ENCODE measurements at regions not wholly inside any gene's neighbourhood (a gene's known extent, or its start where the extent isn't known, plus 50 kb on each side); places are given as distances from the start of the nearest gene placed in this dataset.

DNA sequence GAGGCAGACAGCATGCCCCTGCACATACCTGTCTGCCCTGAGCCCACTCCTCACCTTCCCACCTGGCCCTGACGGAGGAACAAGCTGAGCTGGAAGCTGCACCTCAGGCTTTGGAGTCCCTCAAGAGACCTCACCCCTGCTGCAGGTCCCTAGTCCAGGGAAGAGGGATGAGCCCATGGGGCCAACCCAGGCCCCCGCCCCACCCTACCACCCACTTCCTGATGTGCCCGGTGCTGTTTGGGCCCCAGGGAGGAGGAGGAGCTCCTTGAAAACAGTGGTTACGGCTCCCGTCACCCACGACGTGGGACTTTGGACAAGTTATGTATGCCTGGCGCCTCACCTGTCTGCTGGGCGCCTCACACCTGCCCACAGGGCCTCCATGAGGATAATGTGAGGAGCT, 250.2 kb downstream of the NPHP4 start:
- Histone ChIP-seq H3K9ac (ENCODE audit: low read depth, low read length, poor library complexity) (no peak overlapping the region), H2BK5ac (ENCODE audit: low read length) (peak overlapping the region; percentile 29), H2BK12ac (ENCODE audit: low read length) (no peak overlapping the region), H3K79me1 (ENCODE audit: low read depth, low read length) (no peaks in the 10 kb centered on the region), H2AK5ac (ENCODE audit: low read depth, low read length) (peak overlapping the region; percentile 71), H3K23ac (ENCODE audit: low read depth, low read length, poor library complexity) (no peak overlapping the region), H3K9me3 (replicated peaks in 1 of 2; ENCODE audit: control insufficient read depth in 2 of 2, insufficient read depth in 1 of 2, low read depth in 1 of 2, low read length in 2 of 2) (peaks cover 0 to 8% of the 10 kb centered on the region in 2 donors), H3K4me3 (ENCODE audit: low read length in 2 of 2) (no peak overlapping the region), H2BK15ac (ENCODE audit: low read length) (peak overlapping the region; percentile 64), H3K27ac (replicated peaks; ENCODE audit: low read length) (no peak overlapping the region), H3K18ac (ENCODE audit: low read length) (no peak overlapping the region), H3K4me1 (ENCODE audit: control insufficient read depth in 2 of 2, insufficient read depth in 1 of 2, low read depth in 1 of 2, low read length in 2 of 2) (peaks cover 6 to 15% of the 10 kb centered on the region in 2 donors), H3K27me3 (ENCODE audit: control insufficient read depth in 3 of 3, insufficient read depth in 3 of 3, low read depth in 1 of 3, low read length in 3 of 3) (peaks cover 0 to 9% (median 0%) of the 10 kb centered on the region in 3 experiments), H3K36me3 (replicated peaks in 1 of 2; ENCODE audit: control insufficient read depth in 2 of 2, insufficient read depth in 2 of 2, low read length in 2 of 2) (no peaks in the 10 kb centered on the region), H2AFZ (ENCODE audit: low read length) (no peak overlapping the region), H4K91ac (ENCODE audit: low read depth, low read length, poor library complexity) (no peak overlapping the region), H2BK120ac (ENCODE audit: low read depth, low read length) (no peak overlapping the region), H3K14ac (ENCODE audit: low read length) (no peak overlapping the region), H3K4ac (ENCODE audit: low read length) (no peak overlapping the region), H3K4me2 (ENCODE audit: insufficient read depth, low read length, poor library complexity, severe bottlenecking) (no peak overlapping the region), H4K8ac (ENCODE audit: low read depth, low read length) (no peak overlapping the region)
- no CpG with 5 or more reads among the region's 9 CpGs for WGBS, 2 donors (ENCODE audit: extremely low coverage in 2 of 2, insufficient read length in 2 of 2, insufficient replicate concordance in 1 of 2)
- no peak for DNase-seq (ENCODE audit: low spot score)

GRCh38 chr1:5740865-5741860, 251.1 kb downstream of the NPHP4 start:
- H2BK15ac ChIP-seq (ENCODE audit: low read length) = peak overlapping the region; percentile 64
- H3K23ac ChIP-seq (ENCODE audit: low read depth, low read length, poor library complexity) = peak overlapping the region; percentile 1
- peak overlapping the region; percentile 71 for H2AK5ac ChIP-seq (ENCODE audit: low read depth, low read length)
- no peak overlapping the region for H3K4me2 ChIP-seq (ENCODE audit: insufficient read depth, low read length, poor library complexity, severe bottlenecking)
- H2BK120ac ChIP-seq (ENCODE audit: low read depth, low read length) = no peak overlapping the region
- peak overlapping the region; percentile 29 for H2BK5ac ChIP-seq (ENCODE audit: low read length)
- H4K8ac ChIP-seq (ENCODE audit: low read depth, low read length) = peak overlapping the region; percentile 70
- H4K91ac ChIP-seq (ENCODE audit: low read depth, low read length, poor library complexity) = no peak overlapping the region
- peaks cover 6 to 13% of the 10 kb centered on the region in 2 donors for H3K4me1 ChIP-seq (ENCODE audit: control insufficient read depth in 2 of 2, insufficient read depth in 1 of 2, low read depth in 1 of 2, low read length in 2 of 2)
- peak overlapping the region in 1 of 2 donors; percentile 11 for H3K4me3 ChIP-seq (ENCODE audit: low read length in 2 of 2)
- H3K27me3 ChIP-seq (ENCODE audit: control insufficient read depth in 3 of 3, insufficient read depth in 3 of 3, low read depth in 1 of 3, low read length in 3 of 3) = peaks cover 0 to 9% (median 0%) of the 10 kb centered on the region in 3 experiments
- H3K4ac ChIP-seq (ENCODE audit: low read length) = no peak overlapping the region
- DNase-seq (ENCODE audit: low spot score) = no peak
- no CpG with 5 or more reads among the region's 21 CpGs for WGBS, 2 donors (ENCODE audit: extremely low coverage in 2 of 2, insufficient read length in 2 of 2, insufficient replicate concordance in 1 of 2)
- H2AFZ ChIP-seq (ENCODE audit: low read length) = no peak overlapping the region
- peak overlapping the region; percentile 39 for H3K14ac ChIP-seq (ENCODE audit: low read length)
- peaks cover 0 to 8% of the 10 kb centered on the region in 2 donors for H3K9me3 ChIP-seq (replicated peaks in 1 of 2; ENCODE audit: control insufficient read depth in 2 of 2, insufficient read depth in 1 of 2, low read depth in 1 of 2, low read length in 2 of 2)
- H3K9ac ChIP-seq (ENCODE audit: low read depth, low read length, poor library complexity) = no peak overlapping the region
- no peaks in the 10 kb centered on the region for H3K36me3 ChIP-seq (replicated peaks in 1 of 2; ENCODE audit: control insufficient read depth in 2 of 2, insufficient read depth in 2 of 2, low read length in 2 of 2)
- H3K27ac ChIP-seq (replicated peaks; ENCODE audit: low read length) = no peak overlapping the region
- H3K18ac ChIP-seq (ENCODE audit: low read length) = peak overlapping the region; percentile 44
- H3K79me1 ChIP-seq (ENCODE audit: low read depth, low read length) = no peaks in the 10 kb centered on the region
- no peak overlapping the region for H2BK12ac ChIP-seq (ENCODE audit: low read length)

GRCh38 chr1:5740450-5740849, 251.8 kb downstream of the NPHP4 start:
- Histone ChIP-seq H3K4ac (ENCODE audit: low read length) (no peak overlapping the region), H4K8ac (ENCODE audit: low read depth, low read length) (no peak overlapping the region), H3K27me3 (ENCODE audit: control insufficient read depth in 3 of 3, insufficient read depth in 3 of 3, low read depth in 1 of 3, low read length in 3 of 3) (peaks cover 0 to 9% (median 0%) of the 10 kb centered on the region in 3 experiments), H3K4me3 (ENCODE audit: low read length in 2 of 2) (no peak overlapping the region), H3K4me2 (ENCODE audit: insufficient read depth, low read length, poor library complexity, severe bottlenecking) (no peak overlapping the region), H2BK15ac (ENCODE audit: low read length) (no peak overlapping the region), H3K14ac (ENCODE audit: low read length) (no peak overlapping the region), H2AFZ (ENCODE audit: low read length) (no peak overlapping the region), H3K23ac (ENCODE audit: low read depth, low read length, poor library complexity) (no peak overlapping the region), H3K27ac (replicated peaks; ENCODE audit: low read length) (no peak overlapping the region), H2BK5ac (ENCODE audit: low read length) (no peak overlapping the region), H3K4me1 (ENCODE audit: control insufficient read depth in 2 of 2, insufficient read depth in 1 of 2, low read depth in 1 of 2, low read length in 2 of 2) (peaks cover 6 to 10% of the 10 kb centered on the region in 2 donors), H3K9me3 (replicated peaks in 1 of 2; ENCODE audit: control insufficient read depth in 2 of 2, insufficient read depth in 1 of 2, low read depth in 1 of 2, low read length in 2 of 2) (peaks cover 0 to 8% of the 10 kb centered on the region in 2 donors), H3K79me1 (ENCODE audit: low read depth, low read length) (no peaks in the 10 kb centered on the region), H3K36me3 (replicated peaks in 1 of 2; ENCODE audit: control insufficient read depth in 2 of 2, insufficient read depth in 2 of 2, low read length in 2 of 2) (no peaks in the 10 kb centered on the region), H2BK12ac (ENCODE audit: low read length) (no peak overlapping the region), H3K9ac (ENCODE audit: low read depth, low read length, poor library complexity) (no peak overlapping the region), H2BK120ac (ENCODE audit: low read depth, low read length) (no peak overlapping the region), H2AK5ac (ENCODE audit: low read depth, low read length) (no peak overlapping the region), H4K91ac (ENCODE audit: low read depth, low read length, poor library complexity) (no peak overlapping the region), H3K18ac (ENCODE audit: low read length) (no peak overlapping the region)
- DNase-seq (ENCODE audit: low spot score) = no peak
- no CpG with 5 or more reads among the region's 7 CpGs for WGBS, 2 donors (ENCODE audit: extremely low coverage in 2 of 2, insufficient read length in 2 of 2, insufficient replicate concordance in 1 of 2)

- Histone ChIP-seq H3K36me3 (replicated peaks in 1 of 2; ENCODE audit: control insufficient read depth in 2 of 2, insufficient read depth in 2 of 2, low read length in 2 of 2) (no peaks in the 10 kb centered on the region), H3K9ac (ENCODE audit: low read depth, low read length, poor library complexity) (no peak overlapping the region), H3K4me2 (ENCODE audit: insufficient read depth, low read length, poor library complexity, severe bottlenecking) (no peak overlapping the region), H2BK5ac (ENCODE audit: low read length) (no peak overlapping the region), H2BK12ac (ENCODE audit: low read length) (no peak overlapping the region), H3K14ac (ENCODE audit: low read length) (no peak overlapping the region), H3K18ac (ENCODE audit: low read length) (peak overlapping the region; percentile 44), H2BK15ac (ENCODE audit: low read length) (no peak overlapping the region), H3K4me1 (ENCODE audit: control insufficient read depth in 2 of 2, insufficient read depth in 1 of 2, low read depth in 1 of 2, low read length in 2 of 2) (peaks cover 3 to 4% of the 10 kb centered on the region in 2 donors), H4K91ac (ENCODE audit: low read depth, low read length, poor library complexity) (no peak overlapping the region), H3K4ac (ENCODE audit: low read length) (no peak overlapping the region), H3K9me3 (replicated peaks in 1 of 2; ENCODE audit: control insufficient read depth in 2 of 2, insufficient read depth in 1 of 2, low read depth in 1 of 2, low read length in 2 of 2) (peaks cover 0 to 8% of the 10 kb centered on the region in 2 donors), H2BK120ac (ENCODE audit: low read depth, low read length) (no peak overlapping the region), H2AK5ac (ENCODE audit: low read depth, low read length) (peak overlapping the region; percentile 74), H3K27me3 (ENCODE audit: control insufficient read depth in 3 of 3, insufficient read depth in 3 of 3, low read depth in 1 of 3, low read length in 3 of 3) (peaks cover 0 to 6% (median 0%) of the 10 kb centered on the region in 3 experiments), H3K27ac (replicated peaks; ENCODE audit: low read length) (no peak overlapping the region), H3K4me3 (ENCODE audit: low read length in 2 of 2) (no peak overlapping the region), H3K79me1 (ENCODE audit: low read depth, low read length) (no peaks in the 10 kb centered on the region), H3K23ac (ENCODE audit: low read depth, low read length, poor library complexity) (peak overlapping the region; percentile 59), H4K8ac (ENCODE audit: low read depth, low read length) (no peak overlapping the region), H2AFZ (ENCODE audit: low read length) (no peak overlapping the region)
- DNase-seq (ENCODE audit: low spot score) = no peak
- WGBS, 2 donors (ENCODE audit: extremely low coverage in 2 of 2, insufficient read length in 2 of 2, insufficient replicate concordance in 1 of 2) = no CpG with 5 or more reads among the region's 6 CpGs
These were observed 252.6 kb downstream of the NPHP4 start for GRCh38 chr1:5739561-5740078.
